Esophagus muscularis mucosa (tissue), 4 donors: ENCODE measurements at regions not wholly inside any gene's neighbourhood (a gene's known extent, or its start where the extent isn't known, plus 50 kb on each side); places are given as distances from the start of the nearest gene placed in this dataset.

Experiments used
- DNase-seq: peaks from one replicate; pipeline ENCODE4 v3.0.0-alpha.2; 2017; ENCODE audit errors: extremely low spot score
- H3K27ac ChIP-seq, 4 donors: fragments of 200-600 bp; sonication (generic); replicated peaks in 1 of 4; 1 replicate in 3 of 4; 2 replicates in 1 of 4; pipeline ENCODE4 v1.5.1; 2016 to 2019; ENCODE audit warnings: mild to moderate bottlenecking in 1 of 4
- H3K27me3 ChIP-seq, 4 donors: fragments of 200-600 bp; sonication (generic); one replicate each; pipeline versions ENCODE4 v1.5.1 to v1.6.0; 2016 to 2019
- H3K36me3 ChIP-seq, 4 donors: fragments of 200-600 bp; sonication (generic); one replicate each; pipeline ENCODE4 v1.5.1; 2016 to 2019
- H3K4me1 ChIP-seq, 4 donors: fragments of 200-600 bp; sonication (generic); one replicate each; pipeline ENCODE4 v1.5.1; 2016 to 2019
- H3K4me3 ChIP-seq, 4 donors: fragments of 200-600 bp; sonication (generic); 1 replicate in 2 of 4; 2 replicates in 2 of 4; pipeline ENCODE4 v1.5.1; 2016 to 2019; ENCODE audit warnings: mild to moderate bottlenecking in 4 of 4, moderate library complexity in 1 of 4
- H3K9me3 ChIP-seq, 4 donors: fragments of 200-600 bp; sonication (generic); 1 replicate in 3 of 4; 2 replicates in 1 of 4; pipeline ENCODE4 v1.5.1; 2016 to 2019
- EP300 ChIP-seq: sonication (generic); formaldehyde crosslinking; IDR thresholded peaks from one replicate; pipeline ENCODE4 v1.6.1; 2017; ENCODE audit warnings: antibody characterized with exemption
- POLR2A ChIP-seq: fragments of 450-650 bp; IDR thresholded peaks from one replicate; pipeline ENCODE4 v1.6.1; 2017; ENCODE audit warnings: antibody characterized with exemption, moderate library complexity, mild to moderate bottlenecking, low read depth
- POLR2AphosphoS5 ChIP-seq, 2 donors: sonication (generic); formaldehyde crosslinking; IDR thresholded peaks; one replicate each; pipeline ENCODE4 v1.6.1; 2017; ENCODE audit warnings: antibody characterized with exemption in 2 of 2
- WGBS: methylation state at CpG from one replicate; pipeline ENCODE4 v1.1.5; 2018; 5-methylcytosine and 5-hydroxymethylcytosine counted together
- intact Hi-C: fragments of 100-400 bp; cut with DNase I; formaldehyde crosslinking; loops from one replicate; pipeline ENCODE4 v1.15.1; 2023
- TF ChIP-seq, protein P1 (sequence below), 3 experiments: fragments of 200-600 bp in 2 of 3; fragments of 450-650 bp in 1 of 3; sonication (generic) in 2 of 3; IDR thresholded peaks; one replicate each; pipeline ENCODE4 v1.5.1; 2017 to 2019; ENCODE audit warnings: antibody characterized with exemption in 3 of 3, mild to moderate bottlenecking in 2 of 3, moderate library complexity in 1 of 3

DNA sequence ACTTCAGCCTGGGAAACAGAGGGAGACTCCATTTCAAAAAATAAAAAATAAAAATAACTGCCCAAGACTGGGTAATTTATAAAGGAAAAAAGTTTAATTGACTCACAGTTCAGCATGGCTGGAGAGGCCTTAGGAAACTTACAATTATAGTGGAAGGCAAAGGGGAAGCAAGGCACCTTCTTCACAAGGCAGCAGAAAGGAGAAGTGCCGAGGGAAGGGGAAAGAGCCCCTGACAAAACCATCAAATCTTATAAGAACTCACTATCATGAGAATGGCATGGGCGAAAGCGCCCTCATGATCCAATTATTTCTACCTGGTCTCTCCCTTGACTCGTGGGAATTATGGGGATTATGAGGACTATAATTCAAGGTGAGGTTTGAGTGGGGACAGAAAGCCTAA, 95.5 kb upstream of the LGSN start:
- H3K36me3 ChIP-seq = no peaks in the 10 kb centered on the region
- DNase-seq = no peak
- no peaks in the 10 kb centered on the region for H3K27me3 ChIP-seq
- 89% methylated on average over 4 of the region's 4 CpGs for WGBS
- H3K4me3 ChIP-seq = no peak overlapping the region
- intact Hi-C loops = no loop called here
- H3K4me1 ChIP-seq = no peaks in the 10 kb centered on the region
- no peaks in the 10 kb centered on the region for H3K9me3 ChIP-seq
- no peak overlapping the region for H3K27ac ChIP-seq
- TF ChIP-seq POLR2A = no peak
- TF ChIP-seq POLR2AphosphoS5 (IDR thresholded peaks at IDR 0.05) = no peak

DNA sequence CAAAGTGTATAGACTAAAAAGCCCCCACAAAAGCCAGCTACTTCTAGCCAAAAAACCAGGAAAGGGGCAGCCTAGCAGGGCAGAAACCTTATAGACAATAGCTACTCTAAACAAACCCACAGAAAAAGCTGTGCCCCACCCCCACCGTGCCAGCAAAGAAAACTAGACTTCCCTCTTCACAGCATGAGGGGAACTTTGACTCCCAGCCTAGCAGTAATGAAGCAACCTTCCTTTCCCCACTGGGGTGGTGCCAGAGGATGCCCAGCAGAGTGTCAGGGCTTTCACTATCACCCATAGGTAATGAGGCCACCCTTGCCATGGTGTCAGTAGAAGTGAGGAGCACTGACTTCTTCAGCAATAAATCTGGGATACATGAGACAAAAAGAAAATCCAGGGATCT, 99.0 kb upstream of the LGSN start:
- 50% methylated on average over 1 of the region's 1 CpG for WGBS

DNA sequence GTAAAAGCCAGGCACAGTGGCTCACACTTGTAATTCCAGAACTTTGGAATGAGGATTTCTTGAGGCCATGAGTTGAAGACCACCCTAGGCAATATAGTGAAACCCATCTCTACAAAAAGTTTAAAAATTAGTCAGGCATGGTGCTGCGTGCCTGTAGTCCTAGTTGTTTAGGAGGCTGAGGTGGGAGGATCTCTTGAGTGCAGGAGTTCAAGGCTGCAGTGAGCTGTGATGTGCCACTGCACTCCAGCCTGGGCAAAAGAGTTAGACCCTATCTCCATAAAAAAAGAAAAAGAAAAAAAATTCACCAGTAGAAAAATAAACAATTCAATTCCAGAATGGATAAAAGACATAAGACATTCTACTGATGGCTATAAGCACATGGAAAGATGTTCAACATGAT, 104.9 kb upstream of the LGSN start:
- no peak for DNase-seq
- TF ChIP-seq POLR2A (no peak), POLR2AphosphoS5 (IDR thresholded peaks at IDR 0.05) (no peak), EP300 (no peak)
- TF ChIP-seq, protein P1, sequence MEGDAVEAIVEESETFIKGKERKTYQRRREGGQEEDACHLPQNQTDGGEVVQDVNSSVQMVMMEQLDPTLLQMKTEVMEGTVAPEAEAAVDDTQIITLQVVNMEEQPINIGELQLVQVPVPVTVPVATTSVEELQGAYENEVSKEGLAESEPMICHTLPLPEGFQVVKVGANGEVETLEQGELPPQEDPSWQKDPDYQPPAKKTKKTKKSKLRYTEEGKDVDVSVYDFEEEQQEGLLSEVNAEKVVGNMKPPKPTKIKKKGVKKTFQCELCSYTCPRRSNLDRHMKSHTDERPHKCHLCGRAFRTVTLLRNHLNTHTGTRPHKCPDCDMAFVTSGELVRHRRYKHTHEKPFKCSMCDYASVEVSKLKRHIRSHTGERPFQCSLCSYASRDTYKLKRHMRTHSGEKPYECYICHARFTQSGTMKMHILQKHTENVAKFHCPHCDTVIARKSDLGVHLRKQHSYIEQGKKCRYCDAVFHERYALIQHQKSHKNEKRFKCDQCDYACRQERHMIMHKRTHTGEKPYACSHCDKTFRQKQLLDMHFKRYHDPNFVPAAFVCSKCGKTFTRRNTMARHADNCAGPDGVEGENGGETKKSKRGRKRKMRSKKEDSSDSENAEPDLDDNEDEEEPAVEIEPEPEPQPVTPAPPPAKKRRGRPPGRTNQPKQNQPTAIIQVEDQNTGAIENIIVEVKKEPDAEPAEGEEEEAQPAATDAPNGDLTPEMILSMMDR (IDR thresholded peaks at IDR 0.05) = no peak
- H3K9me3 ChIP-seq = peaks cover 0 to 5% (median 0%) of the 10 kb centered on the region in 4 donors
- H3K4me3 ChIP-seq = no peak overlapping the region
- H3K36me3 ChIP-seq = no peaks in the 10 kb centered on the region
- intact Hi-C loops = no loop called here
- no peak overlapping the region for H3K27ac ChIP-seq
- no peaks in the 10 kb centered on the region for H3K4me1 ChIP-seq
- 79% methylated on average over 1 of the region's 1 CpG for WGBS
- no peaks in the 10 kb centered on the region for H3K27me3 ChIP-seq

More for the DNA sequence above, 99.0 kb upstream of the LGSN start:
- TF ChIP-seq EP300 = no peak
- no peak for TF ChIP-seq POLR2AphosphoS5 (IDR thresholded peaks at IDR 0.05)
- Histone ChIP-seq H3K4me3 (no peak overlapping the region), H3K27me3 (no peaks in the 10 kb centered on the region), H3K36me3 (no peaks in the 10 kb centered on the region), H3K27ac (no peak overlapping the region), H3K4me1 (no peaks in the 10 kb centered on the region), H3K9me3 (peaks cover 0 to 5% (median 0%) of the 10 kb centered on the region in 4 donors)
- no peak for DNase-seq
- intact Hi-C loops = no loop called here

DNA sequence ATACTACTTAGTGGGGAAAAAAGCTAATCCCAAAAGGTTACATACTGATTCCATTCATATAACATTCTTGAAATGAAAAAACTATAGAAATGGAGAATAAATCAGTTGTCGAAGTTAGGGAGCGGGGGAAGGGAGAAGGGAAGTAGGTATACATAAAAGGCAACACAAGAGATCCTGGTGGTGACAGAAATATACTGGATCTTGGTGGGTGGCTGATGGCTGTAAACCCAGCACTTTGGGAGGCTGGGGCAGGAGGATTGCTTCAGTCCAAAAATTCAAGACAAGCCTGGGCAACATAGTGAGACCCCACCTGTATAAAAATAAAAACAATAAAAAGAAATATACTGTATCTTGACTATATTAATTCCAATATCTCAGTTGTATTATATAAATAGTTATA, 105.7 kb upstream of the LGSN start:
- WGBS = 96% methylated on average over 2 of the region's 2 CpGs
- no peak for DNase-seq
- Histone ChIP-seq H3K27me3 (no peaks in the 10 kb centered on the region), H3K36me3 (no peaks in the 10 kb centered on the region), H3K4me3 (no peak overlapping the region), H3K27ac (no peak overlapping the region), H3K9me3 (peaks cover 0 to 5% (median 0%) of the 10 kb centered on the region in 4 donors), H3K4me1 (no peaks in the 10 kb centered on the region)
- TF ChIP-seq, protein P1 (IDR thresholded peaks at IDR 0.05) = no peak
- TF ChIP-seq EP300 (no peak), POLR2A (no peak), POLR2AphosphoS5 (IDR thresholded peaks at IDR 0.05) (no peak)
- intact Hi-C loops = no loop called here

DNA sequence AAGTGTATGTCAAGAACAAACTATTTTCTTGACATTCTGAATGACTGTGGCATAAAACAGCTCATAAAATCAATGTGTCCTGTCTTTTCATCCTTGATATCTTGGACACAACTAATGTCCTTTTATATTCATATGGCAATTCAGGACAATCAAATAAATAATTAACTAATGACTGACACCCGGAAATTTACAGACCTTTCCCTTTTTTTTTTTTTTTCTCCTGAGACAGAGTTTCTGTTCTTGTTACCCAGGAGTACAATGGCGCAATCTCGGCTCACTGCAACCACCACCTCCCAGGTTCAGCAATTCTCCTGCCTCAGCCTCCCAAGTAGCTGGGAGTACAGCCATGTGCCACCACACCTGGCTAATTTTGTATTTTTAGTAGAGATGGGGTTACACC, 107.1 kb upstream of the LGSN start:
- H3K4me1 ChIP-seq = no peaks in the 10 kb centered on the region
- H3K36me3 ChIP-seq = no peaks in the 10 kb centered on the region
- TF ChIP-seq POLR2AphosphoS5 (IDR thresholded peaks at IDR 0.05) (no peak), EP300 (no peak), POLR2A (no peak)
- TF ChIP-seq, protein P1 (IDR thresholded peaks at IDR 0.05) = no peak
- no peak for DNase-seq
- H3K27me3 ChIP-seq = no peaks in the 10 kb centered on the region
- intact Hi-C loops = no loop called here
- no peak overlapping the region for H3K27ac ChIP-seq
- H3K4me3 ChIP-seq = no peak overlapping the region
- no peaks in the 10 kb centered on the region for H3K9me3 ChIP-seq
- WGBS = 96% methylated on average over 3 of the region's 3 CpGs

DNA sequence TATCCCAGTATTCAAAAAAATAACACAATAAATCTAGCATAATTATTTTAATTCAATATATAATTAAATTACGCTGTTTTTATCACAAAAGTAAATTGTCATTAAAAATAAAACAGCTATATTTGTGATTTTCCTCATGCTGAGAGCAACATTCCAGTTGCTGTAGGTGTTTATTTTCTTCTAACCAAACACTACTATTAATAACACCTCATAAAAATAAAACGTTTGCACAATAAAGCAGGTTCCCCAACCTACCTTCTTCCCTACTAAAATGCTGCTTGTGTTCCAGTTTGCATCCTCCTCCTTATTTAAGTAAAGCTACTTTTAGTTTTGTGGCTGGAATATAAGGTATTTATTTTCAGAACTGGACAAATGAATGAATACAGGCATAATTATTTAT, 108.2 kb upstream of the LGSN start:
- no peaks in the 10 kb centered on the region for H3K36me3 ChIP-seq
- H3K4me3 ChIP-seq = no peak overlapping the region
- 78% methylated on average over 2 of the region's 2 CpGs for WGBS
- TF ChIP-seq, protein P1 (IDR thresholded peaks at IDR 0.05) = no peak
- TF ChIP-seq POLR2A = no peak
- no peak for TF ChIP-seq EP300
- no peak for TF ChIP-seq POLR2AphosphoS5 (IDR thresholded peaks at IDR 0.05)
- no peaks in the 10 kb centered on the region for H3K4me1 ChIP-seq
- no peak for DNase-seq
- no peak overlapping the region for H3K27ac ChIP-seq
- intact Hi-C loops = no loop called here
- no peaks in the 10 kb centered on the region for H3K27me3 ChIP-seq
- H3K9me3 ChIP-seq = no peaks in the 10 kb centered on the region
